GM03348 (cell line): ENCODE measurements at regions not wholly inside any gene's neighbourhood (a gene's known extent, or its start where the extent isn't known, plus 50 kb on each side); places are given as distances from the start of the nearest gene placed in this dataset.

Experiments
- DNase-seq: peaks from one replicate; pipeline ENCODE4 v3.0.0; 2012; ENCODE audit warnings: low spot score

- DNase-seq, result no peak
These were observed 145.6 kb upstream of the PPP2R2D start for GRCh38 chr10:131755200-131755599.

GRCh38 chr10:131757285-131758058 lies 143.3 kb upstream of the PPP2R2D start:
- DNase-seq, result no peak

GRCh38 chr10:131758062-131758938 lies 142.5 kb upstream of the PPP2R2D start:
- DNase-seq, result no peak

- no peak for DNase-seq
These were observed 141.9 kb upstream of the PPP2R2D start for GRCh38 chr10:131758939-131759301.

- DNase-seq, result no peak
These were observed 141.5 kb upstream of the PPP2R2D start for GRCh38 chr10:131759347-131759746.

- no peak for DNase-seq
These were observed 140.2 kb upstream of the PPP2R2D start for GRCh38 chr10:131760416-131761166.

- no peak for DNase-seq
These were observed 137.8 kb upstream of the PPP2R2D start for GRCh38 chr10:131762789-131763696.

GRCh38 chr10:131764929-131765328 lies 135.9 kb upstream of the PPP2R2D start:
- no peak for DNase-seq

- no peak for DNase-seq
These were observed 134.7 kb upstream of the PPP2R2D start for GRCh38 chr10:131766096-131766495.

- no peak for DNase-seq
These were observed 133.1 kb upstream of the PPP2R2D start for GRCh38 chr10:131767716-131768115.

GRCh38 chr10:131769571-131770410 lies 131.0 kb upstream of the PPP2R2D start:
- DNase-seq, result no peak

- no peak for DNase-seq
These were observed 129.7 kb upstream of the PPP2R2D start for GRCh38 chr10:131770946-131771633.

- DNase-seq, result no peak
These were observed 129.0 kb upstream of the PPP2R2D start for GRCh38 chr10:131771634-131772358.

GRCh38 chr10:131772441-131772840 lies 128.4 kb upstream of the PPP2R2D start:
- no peak for DNase-seq

- no peak for DNase-seq
These were observed 127.2 kb upstream of the PPP2R2D start for GRCh38 chr10:131773370-131774343.

GRCh38 chr10:131774681-131775085 lies 126.1 kb upstream of the PPP2R2D start:
- no peak for DNase-seq

GRCh38 chr10:131775433-131775832 lies 125.4 kb upstream of the PPP2R2D start:
- no peak for DNase-seq

GRCh38 chr10:131775833-131776232 lies 125.0 kb upstream of the PPP2R2D start:
- DNase-seq, result no peak
